8988T (cell line): ENCODE measurements at regions not wholly inside any gene's neighbourhood (a gene's known extent, or its start where the extent isn't known, plus 50 kb on each side); places are given as distances from the start of the nearest gene placed in this dataset.

Experiments
- DNase-seq: peaks from one replicate; pipeline ENCODE4 v3.0.0; 2011

DNA sequence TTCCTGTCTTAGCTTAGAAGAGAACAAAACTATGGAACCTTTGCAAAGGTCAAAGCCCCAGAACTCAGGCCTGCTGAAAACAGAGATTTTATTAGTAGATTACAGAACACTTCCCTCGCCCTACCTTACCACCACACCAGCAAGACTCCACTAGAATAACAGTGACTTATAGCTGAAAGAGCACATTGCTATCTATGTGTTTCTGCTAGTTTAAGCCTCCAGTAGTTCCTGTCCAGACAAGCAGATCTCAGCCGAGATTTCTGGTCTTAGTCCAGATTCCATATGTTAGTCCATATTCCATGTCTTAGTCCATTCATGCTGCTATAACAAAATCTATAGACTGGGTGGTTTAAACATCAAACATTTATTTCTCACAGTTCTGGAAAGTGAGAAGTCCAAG, 412.3 kb upstream of the ID4 start:
- no peak for DNase-seq

DNA sequence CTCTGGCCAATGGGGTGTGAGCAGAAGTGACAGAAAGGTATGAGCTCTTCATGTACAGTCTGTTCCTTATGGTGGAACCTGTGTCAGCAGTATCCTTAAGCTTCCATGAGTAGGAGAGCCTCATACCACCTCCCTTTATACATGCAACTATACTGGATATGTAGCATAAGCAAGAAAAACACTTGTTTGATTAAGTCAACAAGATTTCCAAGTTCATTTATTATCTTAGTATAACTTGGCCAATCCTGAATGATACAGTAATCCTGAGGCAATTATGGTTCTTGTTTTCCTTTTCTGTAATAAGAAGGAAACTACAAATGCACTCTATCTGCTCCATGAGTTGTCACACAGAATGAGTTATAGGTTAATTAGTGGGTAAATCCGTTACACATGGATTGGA, 409.6 kb upstream of the ID4 start:
- no peak for DNase-seq

DNA sequence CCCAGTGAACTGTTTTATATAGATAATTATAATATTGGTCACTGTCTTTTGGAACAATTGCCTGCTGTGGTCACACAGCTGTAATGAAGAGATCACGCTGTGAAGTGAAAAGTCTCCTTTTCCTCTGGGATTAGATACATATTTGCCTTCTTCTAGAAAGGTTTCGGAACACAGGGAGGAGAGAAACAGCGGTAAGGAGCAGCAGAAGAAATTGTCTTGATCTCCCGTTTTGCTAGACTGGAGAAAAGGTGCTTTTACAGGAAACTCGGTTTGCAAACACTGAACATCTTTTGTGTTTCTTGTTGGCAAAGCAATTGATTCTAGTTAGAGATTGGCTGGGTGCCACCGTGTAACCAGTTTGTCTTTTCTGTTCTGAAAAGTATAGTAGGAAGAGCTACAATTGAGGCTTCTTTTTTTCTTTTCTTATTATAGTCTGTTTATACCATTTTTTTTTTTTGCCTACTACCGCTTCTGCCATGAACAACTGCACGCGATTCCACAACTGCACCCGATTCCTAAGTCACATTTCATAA, 404.1 kb upstream of the ID4 start:
- DNase-seq: no peak

DNA sequence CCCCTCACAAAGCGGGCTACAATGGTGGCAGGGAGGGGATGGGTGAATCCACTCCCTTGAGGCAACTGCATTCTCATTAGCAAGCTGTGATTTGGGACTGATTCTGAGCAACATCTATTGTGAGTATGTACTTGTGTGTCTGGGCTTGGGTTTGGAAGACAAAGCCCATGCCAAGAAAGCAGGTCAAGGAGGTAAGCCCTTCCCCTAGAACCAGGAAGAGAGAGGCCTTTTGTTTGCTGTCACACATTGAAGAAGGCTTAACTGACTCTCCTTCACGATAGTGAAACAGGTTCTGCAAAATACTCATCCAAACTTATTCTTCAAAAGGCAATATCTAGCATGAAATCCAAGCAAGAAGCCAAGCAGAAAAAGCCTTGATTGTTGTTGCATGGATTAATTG, 403.1 kb upstream of the ID4 start:
- DNase-seq: no peak

DNA sequence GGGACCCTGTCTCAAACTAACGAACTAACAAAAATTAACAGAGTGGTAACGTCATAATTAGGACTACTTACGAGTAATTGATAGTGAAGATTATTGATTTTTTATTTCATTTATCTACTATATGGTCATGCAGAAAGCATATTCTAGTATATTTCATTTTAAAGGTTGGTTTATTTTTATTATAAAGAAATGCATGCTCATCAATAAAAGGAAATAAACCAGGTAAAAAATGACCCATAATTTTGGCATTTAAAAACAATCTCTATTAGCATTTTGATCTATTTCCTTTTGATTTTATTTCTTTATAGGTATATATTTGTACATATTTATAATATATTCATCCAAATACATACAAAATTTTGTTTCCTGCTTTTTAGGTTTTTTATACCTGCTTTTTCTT, 401.4 kb upstream of the ID4 start:
- no peak for DNase-seq

DNA sequence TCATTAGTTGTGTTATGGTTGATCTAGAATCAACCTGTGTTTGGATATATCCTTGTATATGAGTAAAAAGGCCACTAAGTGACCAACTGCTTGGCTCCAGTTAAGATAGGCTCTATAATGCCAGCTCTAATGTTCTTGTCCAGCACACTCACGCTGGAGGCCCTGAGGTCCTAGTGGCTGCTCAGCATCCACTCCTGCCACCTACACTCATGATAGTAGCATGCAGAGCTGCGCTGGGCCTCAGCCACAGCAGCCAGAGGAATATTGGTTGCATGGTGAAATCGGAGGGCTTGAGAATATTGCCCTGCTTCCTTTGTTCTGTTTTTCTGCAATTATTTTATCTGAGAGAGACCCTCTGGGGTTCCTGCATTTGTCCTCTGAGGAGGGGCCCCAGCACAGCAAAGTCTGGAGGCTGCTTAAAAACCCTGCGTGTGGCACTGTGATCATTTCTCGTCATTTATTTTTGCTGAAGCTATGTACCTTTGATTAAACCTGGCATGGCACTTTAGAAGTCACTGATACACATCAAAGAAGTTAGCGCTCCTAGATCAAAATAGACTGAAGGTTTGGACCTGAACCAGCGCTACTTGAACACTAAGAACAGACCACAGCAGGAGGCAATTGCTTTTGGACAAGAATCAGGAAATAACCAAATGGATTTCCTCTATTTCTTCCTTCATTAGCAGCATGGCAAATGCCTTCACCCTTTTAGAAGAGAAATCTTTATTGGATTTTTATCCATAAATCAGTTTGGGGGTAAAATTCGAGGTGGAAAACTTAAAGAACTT, 398.4 kb upstream of the ID4 start:
- DNase-seq: no peak

DNA sequence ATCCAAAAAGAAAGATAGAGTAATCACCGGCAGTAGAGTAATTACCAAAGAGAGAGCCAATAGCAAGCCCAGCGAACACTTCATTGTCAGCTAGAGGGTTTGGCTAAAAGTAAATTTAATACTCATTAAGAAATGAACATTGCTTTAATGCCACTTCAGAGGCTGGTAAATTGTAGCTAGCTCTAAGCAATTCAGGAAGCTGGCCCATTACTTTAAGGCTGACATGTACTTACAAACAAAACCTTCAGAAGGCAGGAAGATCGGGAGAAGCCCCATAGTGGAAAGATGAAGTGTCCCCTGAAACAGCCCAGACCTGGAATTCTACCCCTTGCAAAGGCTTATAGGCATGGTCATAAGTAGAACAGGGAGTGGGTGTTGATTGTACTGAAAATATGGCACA, 396.6 kb upstream of the ID4 start:
- DNase-seq: no peak

DNA sequence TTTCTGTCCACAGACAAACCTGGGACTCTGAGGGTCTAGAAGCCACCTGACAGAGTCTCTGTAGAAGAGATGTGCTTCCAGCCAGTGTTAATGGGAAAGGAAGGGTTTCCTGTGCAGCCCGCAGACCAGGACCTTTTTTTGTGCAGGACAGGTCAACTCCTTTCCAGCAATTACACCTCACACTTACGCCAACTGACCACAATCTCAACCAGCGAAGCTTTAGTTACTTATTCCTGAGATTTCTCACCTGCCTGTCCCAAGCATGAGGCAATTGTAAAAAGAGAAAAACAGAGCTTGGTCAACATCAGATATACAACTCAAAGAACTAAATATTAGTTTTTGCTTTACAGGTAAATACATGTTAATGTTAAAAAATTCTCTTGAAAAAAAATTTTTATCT, 393.8 kb upstream of the ID4 start:
- DNase-seq: no peak

DNA sequence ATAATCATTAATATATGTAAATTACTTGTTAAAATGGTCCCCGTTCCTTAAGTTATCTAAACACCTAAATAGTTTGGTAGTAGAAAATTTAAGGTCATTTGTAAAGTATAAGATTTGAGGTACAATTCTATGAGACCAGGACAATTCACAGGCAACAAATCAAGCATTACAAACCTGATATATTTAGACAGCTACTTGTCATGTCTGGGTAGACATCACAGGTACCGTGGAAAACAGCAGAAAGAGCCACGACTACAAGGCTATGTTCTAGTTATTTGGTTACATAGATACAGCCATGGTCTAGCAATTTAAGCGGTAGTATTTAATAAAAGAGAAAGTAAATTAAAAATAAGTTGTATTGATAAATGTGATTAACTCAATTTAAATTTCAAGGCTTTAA, 393.1 kb upstream of the ID4 start:
- DNase-seq: no peak

DNA sequence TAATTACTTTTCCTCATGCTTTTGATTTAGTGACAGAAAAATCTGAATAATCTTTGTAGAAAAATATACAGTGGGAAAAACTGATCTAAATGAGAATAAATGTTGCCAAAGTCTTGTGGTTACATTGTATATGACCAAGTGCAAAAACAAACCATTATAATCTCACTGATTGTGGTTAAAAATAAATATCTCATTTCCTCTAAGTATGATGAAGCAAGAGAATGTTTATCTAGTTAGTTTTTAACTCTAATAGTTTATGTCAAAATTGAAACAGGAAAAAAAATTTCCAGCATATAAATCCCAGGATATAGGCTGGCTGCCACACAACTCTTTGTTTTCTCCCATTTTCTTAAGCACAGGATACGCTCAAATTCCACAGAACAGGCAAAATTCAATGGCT, 392.7 kb upstream of the ID4 start:
- no peak for DNase-seq

DNA sequence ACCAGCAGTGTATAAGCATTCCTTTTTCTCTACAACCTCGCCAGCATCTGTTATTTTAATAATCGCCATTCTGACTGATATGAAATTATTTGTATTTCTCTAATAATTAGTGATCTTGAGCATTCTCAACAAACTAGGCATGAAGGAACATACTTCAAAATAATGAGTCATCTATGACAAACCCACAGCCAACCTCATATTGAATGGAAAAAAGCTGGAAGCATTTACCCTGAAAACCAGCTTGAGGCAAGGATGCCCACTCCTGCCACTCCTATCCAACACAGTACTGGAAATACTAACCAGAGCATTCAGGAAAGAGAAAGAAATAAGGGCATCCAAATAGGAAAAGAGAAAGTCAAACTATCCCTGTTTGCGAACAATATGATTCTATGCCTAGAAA, 390.6 kb upstream of the ID4 start:
- DNase-seq: no peak

DNA sequence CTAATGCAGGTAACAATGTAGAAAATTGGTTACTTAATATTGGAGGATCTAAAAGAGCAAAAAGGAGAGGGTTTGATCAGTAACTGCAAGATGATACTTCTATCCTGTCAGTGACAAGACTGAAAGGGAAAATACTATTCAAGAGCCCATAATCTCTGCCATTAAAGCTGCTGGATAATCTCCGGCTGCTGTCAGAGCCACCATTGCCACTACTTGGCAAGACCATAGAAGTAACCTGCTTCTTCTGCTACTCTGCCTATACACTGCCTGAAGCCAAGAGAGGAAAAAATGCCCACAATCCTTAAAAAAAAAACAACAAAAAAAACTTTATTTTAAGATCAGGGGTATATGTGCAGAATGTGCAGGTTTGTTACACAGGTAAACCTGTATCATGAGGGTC, 386.5 kb upstream of the ID4 start:
- no peak for DNase-seq

DNA sequence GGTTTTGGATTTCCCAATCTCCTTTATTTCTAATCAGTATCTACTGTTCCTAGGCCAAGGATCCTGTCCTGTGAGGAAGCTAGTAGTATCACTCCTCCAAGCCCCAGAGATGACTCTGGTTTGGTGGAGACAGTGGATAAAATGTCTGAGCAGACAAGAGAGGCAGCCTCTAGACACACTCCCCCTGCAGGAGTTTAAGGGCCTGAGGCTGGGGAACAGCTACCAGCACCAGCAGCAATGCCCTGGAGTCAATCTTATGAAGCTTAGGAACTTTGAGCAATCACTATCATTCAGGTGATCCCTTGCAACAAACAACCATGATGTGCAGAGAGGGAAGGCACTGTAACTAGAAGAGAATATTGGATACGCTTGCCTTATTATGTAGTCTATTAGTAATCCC, 384.7 kb upstream of the ID4 start:
- no peak for DNase-seq

DNA sequence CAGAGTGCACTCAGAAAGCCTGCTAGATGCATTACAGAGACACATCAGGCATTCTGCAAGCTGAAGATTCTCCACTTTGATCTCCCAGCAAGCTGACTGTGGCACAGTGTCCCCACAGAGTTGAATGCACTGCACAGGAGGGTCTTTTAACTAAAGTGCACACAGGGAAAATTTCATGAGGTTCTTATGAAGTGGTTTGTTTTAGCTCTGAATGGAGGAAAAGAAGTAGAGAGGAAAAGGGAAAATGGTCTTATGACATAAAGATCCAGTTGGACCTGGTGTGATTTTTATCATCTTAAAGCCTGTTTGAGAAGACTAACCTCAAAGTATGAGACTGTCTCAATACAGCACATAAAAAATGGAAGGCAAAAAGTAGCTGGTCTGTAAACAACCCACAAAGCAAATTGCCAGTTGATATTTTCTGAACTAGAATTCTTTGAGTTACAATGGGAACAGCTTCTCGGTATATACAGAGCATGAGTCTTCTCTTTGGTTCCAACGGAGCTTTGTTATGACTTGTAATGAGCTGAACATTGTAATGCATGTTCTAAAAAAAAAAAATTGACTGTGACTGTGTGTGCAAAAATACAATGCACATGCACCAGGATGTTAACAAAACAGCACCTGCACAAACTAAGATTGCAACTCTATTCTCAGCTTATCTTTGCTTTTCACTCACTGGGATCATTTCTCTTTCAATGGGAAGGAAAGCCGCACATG, 383.0 kb upstream of the ID4 start:
- no peak for DNase-seq

DNA sequence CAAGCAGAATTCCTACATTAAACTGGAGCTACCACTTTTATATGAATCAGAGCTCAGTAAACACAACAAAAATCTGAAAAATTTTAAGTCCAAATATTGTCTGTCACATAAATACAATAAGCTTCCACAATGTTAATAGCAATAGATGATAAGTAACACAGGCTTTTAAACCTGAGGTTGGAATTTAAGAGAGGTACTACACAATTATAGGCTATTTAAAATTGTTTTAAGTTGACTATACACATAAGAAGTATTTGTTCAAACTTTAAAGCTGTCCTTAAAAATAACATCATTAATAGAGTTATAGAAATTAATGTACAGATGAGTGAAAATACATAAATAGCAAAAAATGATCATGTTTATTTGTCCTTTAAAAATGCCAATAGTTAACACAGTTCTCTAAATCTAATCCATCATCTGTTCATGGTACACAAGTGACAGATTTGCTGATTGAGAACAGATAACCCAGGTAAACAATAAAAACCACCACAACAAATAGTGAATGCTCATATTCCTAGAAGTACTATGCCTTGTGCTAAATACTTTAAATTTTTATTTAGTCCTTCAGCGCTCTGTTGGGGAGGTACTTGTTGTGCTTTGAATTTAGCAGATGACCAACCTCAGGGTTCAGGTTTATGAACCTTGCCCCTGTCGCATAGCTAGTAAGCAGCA, 382.3 kb upstream of the ID4 start:
- DNase-seq: no peak

DNA sequence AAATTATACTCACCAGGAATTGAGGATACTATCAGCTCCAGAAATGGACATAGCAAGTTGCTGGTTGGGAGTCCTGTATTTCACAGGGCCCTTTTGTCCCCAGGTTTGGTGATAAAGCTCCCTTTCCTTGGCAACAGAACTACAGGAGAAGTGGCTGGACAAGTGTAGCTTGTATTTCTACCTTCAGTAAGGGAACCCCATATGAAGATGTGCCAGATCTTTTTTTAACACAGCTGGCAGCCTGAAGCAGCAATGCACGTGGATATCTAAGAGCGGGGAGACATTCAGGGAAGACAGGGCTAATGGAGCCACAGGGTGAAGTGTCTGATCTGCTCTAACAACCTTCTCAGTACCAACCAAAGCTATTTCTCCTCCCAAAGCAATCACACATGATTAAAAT, 373.9 kb upstream of the ID4 start:
- DNase-seq: no peak

DNA sequence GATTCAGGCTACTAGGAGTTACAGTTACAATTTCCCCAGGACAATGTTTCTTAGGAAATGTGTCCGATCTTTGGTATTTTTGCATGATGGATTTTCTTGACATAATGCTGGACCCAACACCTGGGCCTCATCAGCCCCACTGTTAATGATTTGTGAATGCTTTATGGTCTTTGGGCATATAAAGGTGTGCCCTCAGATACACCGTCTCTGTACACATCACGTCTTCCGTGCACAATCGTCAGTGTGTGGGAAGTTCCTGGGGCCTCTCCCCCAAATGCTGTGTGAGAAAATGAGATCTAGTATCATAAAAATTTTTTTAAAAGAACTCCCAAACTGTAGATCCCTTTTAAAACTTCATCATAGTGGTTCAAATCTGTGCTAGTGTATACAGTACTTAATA, 373.2 kb upstream of the ID4 start:
- DNase-seq: no peak

DNA sequence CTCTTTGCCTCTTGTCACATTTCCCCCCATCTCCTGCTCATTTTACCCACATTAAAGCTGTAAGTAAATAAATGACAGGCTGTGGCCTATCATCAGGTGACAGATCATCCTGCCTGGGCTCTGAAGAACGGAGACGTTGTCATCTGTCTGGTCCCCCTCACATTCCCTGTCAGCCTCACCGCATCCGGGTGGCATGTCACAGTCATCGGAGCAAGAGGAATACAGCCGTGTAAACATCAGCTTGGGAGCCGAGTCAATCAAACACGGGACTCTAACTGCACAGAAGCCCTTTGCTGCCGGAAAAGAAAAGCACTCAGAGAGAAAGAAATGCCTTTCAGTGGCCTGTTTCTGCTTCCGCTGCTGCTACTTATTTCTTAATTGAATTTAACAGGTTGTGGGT, 371.9 kb upstream of the ID4 start:
- DNase-seq: no peak

DNA sequence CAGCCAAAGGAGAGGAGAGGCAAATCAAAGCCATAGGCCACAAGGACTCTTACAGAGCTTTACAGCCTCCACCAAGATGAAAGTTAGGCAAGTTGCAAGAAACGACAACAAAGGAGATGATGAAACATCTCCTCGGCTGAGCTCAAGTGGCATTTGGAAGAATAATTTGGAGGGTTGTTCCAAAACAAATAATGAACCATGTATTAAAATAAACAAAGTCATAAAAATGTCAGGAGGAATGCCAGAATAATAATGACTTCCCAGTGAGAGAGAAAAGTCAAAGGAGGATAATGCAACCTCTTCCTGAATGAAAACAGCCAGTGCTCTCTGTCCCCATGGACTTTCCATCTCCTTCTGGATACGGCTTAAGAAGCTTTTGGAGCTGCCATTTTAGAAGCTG, 371.4 kb upstream of the ID4 start:
- no peak for DNase-seq

DNA sequence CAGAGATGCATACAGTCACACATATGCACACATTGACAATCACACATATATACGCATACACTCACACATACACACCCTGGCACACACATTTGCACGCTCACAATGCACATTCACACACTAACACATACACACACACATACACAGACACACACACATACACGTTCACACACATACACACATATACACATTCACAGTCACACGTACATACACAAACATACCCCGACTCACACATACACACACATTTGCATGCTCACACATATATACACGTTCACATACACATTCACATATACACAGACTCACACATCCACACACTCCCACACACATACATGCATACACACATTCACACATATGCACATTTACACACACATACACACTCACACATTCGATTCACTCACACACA, 366.8 kb upstream of the ID4 start:
- DNase-seq: no peak

DNA sequence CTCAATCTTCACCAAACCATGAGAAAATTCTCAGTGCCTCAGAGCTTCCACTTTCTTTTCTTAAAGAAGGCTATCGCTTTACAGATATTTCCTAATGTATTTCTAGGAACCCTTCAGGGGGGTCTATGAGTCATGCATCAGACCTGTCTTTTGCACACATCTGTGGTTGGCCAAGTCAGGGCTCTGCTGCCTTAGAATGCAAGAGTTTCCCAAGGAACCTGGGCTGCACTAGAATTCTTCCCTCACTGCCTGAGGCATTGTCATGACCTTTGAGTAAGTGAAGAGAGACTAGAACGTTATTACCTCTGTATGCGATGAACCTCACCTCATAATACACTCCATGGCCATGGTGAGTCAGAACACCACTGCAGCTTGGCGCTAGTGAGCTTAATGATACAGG, 365.0 kb upstream of the ID4 start:
- DNase-seq: no peak

DNA sequence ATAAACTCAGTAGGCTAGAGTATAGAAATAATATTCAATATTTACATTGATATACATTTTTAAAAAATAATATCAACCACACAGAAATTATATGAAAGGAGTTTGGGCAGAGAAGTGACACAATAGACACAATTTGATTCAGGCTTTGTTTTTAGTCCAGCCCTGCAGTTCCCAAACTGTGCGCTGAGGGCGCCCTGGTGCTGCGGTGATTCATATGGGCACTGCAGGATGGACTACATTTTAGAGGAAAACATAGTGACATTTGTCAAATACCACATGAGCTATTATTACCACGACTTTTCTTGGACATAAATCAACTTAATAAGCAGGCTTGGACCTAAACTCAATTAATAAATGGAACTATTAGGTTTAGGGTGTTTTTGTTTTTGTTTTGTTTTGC, 364.3 kb upstream of the ID4 start:
- DNase-seq: no peak

DNA sequence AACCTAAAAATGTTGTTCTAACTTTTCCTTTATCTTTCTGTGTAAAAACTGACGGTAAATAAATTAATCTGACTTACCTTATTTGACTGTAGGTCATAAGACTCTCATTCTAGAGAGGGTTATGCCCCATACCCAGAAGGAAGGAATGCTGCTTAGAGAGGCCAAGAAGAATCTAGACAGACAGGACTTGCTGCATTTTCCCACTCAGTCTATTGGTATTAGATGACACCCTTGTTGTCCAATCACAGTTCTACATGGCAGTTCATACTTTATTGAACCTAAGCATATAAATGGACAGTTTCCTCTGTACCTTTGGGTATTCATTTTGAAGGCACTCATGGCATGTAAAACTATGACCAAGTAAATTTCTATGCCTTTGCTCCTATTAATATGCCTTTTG, 359.6 kb upstream of the ID4 start:
- no peak for DNase-seq

DNA sequence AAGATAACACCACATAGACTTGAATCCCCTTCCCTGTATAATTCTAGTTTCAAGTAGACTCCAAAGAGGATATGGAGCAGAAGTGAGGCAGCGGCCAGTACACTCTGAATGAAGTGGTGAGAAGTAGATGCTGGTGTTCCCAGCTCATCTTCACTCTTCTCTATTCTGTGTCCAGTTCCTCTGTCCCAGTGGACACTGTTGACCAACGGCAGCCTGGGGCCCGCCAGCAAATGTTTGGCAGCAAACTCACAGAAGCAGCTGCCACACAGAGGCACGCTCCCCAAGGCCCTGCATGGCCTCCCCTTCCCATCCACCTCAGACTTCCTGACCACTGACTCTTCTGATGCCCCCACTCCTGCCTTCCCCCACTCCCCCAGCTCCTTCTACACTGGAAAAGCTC, 358.9 kb upstream of the ID4 start:
- no peak for DNase-seq
